Loucy (cell line): ENCODE measurements at regions not wholly inside any gene's neighbourhood (a gene's known extent, or its start where the extent isn't known, plus 50 kb on each side); places are given as distances from the start of the nearest gene placed in this dataset.

Source experiments
- H2AFZ ChIP-seq: fragments of 200-600 bp; sonication (generic); 2 replicates; pipeline ENCODE4 v1.6.0; 2016; ENCODE audit warnings: antibody characterized with exemption, mild to moderate bottlenecking, low read length, moderate library complexity
- H3F3A ChIP-seq: fragments of 200-600 bp; 2 replicates; pipeline ENCODE4 v1.6.0; 2016; ENCODE audit warnings: antibody characterized with exemption, low read depth, mild to moderate bottlenecking
- H3K27me3 ChIP-seq: fragments of 200-600 bp; sonication (generic); 2 replicates; pipeline ENCODE4 v1.6.1; 2014; ENCODE audit warnings: low read length, mild to moderate bottlenecking; ENCODE audit not compliant: insufficient read depth, poor library complexity, severe bottlenecking
- H3K36me3 ChIP-seq: fragments of 200-600 bp; sonication (generic); 2 replicates; pipeline ENCODE4 v1.6.1; 2016; ENCODE audit warnings: low read length; ENCODE audit not compliant: insufficient read depth
- H3K4me1 ChIP-seq: fragments of 200-600 bp; sonication (generic); 2 replicates; pipeline ENCODE4 v1.5.1; 2014; ENCODE audit warnings: low read length, mild to moderate bottlenecking; ENCODE audit not compliant: insufficient read depth, poor library complexity, severe bottlenecking
- H3K4me2 ChIP-seq: fragments of 200-600 bp; sonication (generic); 2 replicates; pipeline ENCODE4 v1.6.0; 2014; ENCODE audit warnings: antibody characterized with exemption, low read length, low read depth, mild to moderate bottlenecking; ENCODE audit not compliant: poor library complexity, severe bottlenecking
- H3K4me3 ChIP-seq: fragments of 200-600 bp; sonication (generic); 2 replicates; pipeline ENCODE4 v1.5.1; 2014; ENCODE audit warnings: low read length, mild to moderate bottlenecking, mixed read lengths; ENCODE audit not compliant: poor library complexity, severe bottlenecking
- H3K79me2 ChIP-seq: fragments of 200-600 bp; sonication (generic); 2 replicates; pipeline ENCODE4 v1.6.1; 2014; ENCODE audit warnings: low read length; ENCODE audit not compliant: insufficient read depth
- H3K9ac ChIP-seq: fragments of 200-600 bp; sonication (generic); 2 replicates; pipeline ENCODE4 v1.6.0; 2014; ENCODE audit warnings: mild to moderate bottlenecking, low read depth, low read length, moderate library complexity; ENCODE audit not compliant: poor library complexity, severe bottlenecking
- H3K9me2 ChIP-seq: fragments of 200-600 bp; sonication (generic); replicated peaks from 2 replicates; pipeline ENCODE4 v1.6.1; 2016; ENCODE audit warnings: low read depth, low read length, mixed read lengths
- H3K9me3 ChIP-seq: fragments of 200-600 bp; sonication (generic); 2 replicates; pipeline ENCODE4 v1.6.1; 2014; ENCODE audit warnings: mild to moderate bottlenecking, antibody characterized with exemption, low read length, low read depth; ENCODE audit not compliant: insufficient read depth
- H4K20me1 ChIP-seq: fragments of 200-600 bp; sonication (generic); 2 replicates; pipeline ENCODE4 v1.6.0; 2014; ENCODE audit warnings: antibody characterized with exemption, low read length, mild to moderate bottlenecking; ENCODE audit not compliant: insufficient read depth, poor library complexity, severe bottlenecking
- EZH2phosphoT487 ChIP-seq: fragments of 200-600 bp; IDR thresholded peaks from 2 replicates; pipeline ENCODE4 v1.6.1; 2018; ENCODE audit warnings: antibody characterized with exemption, mild to moderate bottlenecking, moderate library complexity, borderline replicate concordance
- TF ChIP-seq, protein P1 (sequence below): fragments of 200-600 bp; sonication (generic); conservative IDR thresholded peaks from 2 replicates; pipeline ENCODE4 v1.5.1; 2014; ENCODE audit warnings: mild to moderate bottlenecking, antibody characterized with exemption, low read length

DNA sequence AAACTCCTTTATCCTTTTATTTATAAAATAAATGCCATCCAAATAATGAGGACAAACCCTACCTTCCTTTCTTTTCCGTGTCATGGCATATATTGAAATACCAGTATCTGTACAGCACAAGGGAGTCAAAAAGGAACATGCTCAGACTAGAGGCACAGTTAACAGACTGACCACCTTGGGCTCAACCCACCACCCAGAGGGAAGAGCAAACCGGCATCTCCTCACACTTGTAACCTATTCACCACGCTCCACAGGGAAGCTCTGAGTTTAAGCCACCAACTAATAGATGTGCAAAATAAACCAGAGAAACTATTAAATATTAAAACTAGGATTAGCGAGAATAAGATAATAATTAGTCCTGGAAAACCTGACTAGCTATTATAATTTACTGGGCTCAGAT, 112.7 kb downstream of the SIPA1L2 start:
- Histone ChIP-seq H3K79me2 (0 out of 2 replicates have a peak, but pooled peaks cover 3% of the 10 kb centered on the region), H3K4me2 (no peak overlapping the region), H3K9me2 (no peaks in the 10 kb centered on the region), H3K9ac (no peak overlapping the region), H3K27me3 (no peaks in the 10 kb centered on the region), H4K20me1 (no peaks in the 10 kb centered on the region), H3K36me3 (peaks cover 21% of the 10 kb centered on the region; the same call in 1 of the 2 replicates), H3K9me3 (no peaks in the 10 kb centered on the region), H3F3A (no peaks in the 10 kb centered on the region), H3K4me3 (no peak overlapping the region), H2AFZ (no peak overlapping the region), H3K4me1 (no peaks in the 10 kb centered on the region)
- TF ChIP-seq, protein P1, sequence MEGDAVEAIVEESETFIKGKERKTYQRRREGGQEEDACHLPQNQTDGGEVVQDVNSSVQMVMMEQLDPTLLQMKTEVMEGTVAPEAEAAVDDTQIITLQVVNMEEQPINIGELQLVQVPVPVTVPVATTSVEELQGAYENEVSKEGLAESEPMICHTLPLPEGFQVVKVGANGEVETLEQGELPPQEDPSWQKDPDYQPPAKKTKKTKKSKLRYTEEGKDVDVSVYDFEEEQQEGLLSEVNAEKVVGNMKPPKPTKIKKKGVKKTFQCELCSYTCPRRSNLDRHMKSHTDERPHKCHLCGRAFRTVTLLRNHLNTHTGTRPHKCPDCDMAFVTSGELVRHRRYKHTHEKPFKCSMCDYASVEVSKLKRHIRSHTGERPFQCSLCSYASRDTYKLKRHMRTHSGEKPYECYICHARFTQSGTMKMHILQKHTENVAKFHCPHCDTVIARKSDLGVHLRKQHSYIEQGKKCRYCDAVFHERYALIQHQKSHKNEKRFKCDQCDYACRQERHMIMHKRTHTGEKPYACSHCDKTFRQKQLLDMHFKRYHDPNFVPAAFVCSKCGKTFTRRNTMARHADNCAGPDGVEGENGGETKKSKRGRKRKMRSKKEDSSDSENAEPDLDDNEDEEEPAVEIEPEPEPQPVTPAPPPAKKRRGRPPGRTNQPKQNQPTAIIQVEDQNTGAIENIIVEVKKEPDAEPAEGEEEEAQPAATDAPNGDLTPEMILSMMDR = no peak
- no peak for TF ChIP-seq EZH2phosphoT487

DNA sequence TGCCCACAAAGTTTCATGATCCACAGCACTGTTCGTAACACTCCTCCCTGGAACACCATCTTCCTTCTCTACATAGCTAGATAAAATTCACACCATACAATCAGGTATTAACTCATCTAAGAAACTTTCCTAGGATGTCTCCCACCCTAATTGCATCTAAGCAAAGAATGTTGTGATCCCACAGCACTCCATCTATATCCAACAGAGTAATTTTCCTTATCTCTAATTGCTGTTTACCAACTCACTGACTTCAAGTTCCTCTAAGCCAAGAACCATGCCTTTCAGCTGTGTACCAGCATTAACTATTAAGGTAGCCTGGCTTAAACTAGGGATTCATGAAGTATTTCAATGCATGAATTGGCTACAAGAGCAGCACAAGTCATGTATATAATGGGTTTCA, 114.2 kb downstream of the SIPA1L2 start:
- TF ChIP-seq, protein P1 = no peak
- no peak for TF ChIP-seq EZH2phosphoT487
- Histone ChIP-seq H2AFZ (no peak overlapping the region), H3K79me2 (peaks cover 8% of the 10 kb centered on the region; the same call in 1 of the 2 replicates), H3F3A (no peaks in the 10 kb centered on the region), H3K9ac (no peak overlapping the region), H3K36me3 (peaks cover 21% of the 10 kb centered on the region; the same call in 1 of the 2 replicates), H3K4me1 (peaks cover 10% of the 10 kb centered on the region), H4K20me1 (no peaks in the 10 kb centered on the region), H3K4me3 (no peak overlapping the region), H3K9me2 (no peaks in the 10 kb centered on the region), H3K27me3 (no peaks in the 10 kb centered on the region), H3K9me3 (no peaks in the 10 kb centered on the region), H3K4me2 (no peak overlapping the region)

DNA sequence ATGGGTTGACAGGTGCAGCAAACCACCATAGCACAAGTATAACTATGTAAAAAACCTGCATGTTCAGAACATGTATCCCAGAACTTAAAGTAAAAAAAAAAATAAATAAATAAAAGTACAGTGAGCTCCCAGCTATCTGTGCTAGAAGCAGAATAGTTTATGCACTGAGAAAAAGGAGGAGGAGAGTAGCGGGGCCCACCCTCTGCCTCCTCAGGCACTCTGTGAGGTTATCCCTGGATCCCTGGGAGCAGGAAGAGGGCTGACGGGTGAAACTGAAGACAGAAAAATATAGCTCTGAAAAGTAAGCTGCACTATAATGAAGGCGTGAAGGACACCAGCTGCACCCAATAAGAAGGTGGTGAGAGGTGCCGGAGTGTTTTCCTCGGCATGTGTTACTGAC, 117.2 kb downstream of the SIPA1L2 start:
- H3K4me2 ChIP-seq = no peak overlapping the region
- H3K36me3 ChIP-seq = peaks cover 21% of the 10 kb centered on the region; the same call in 1 of the 2 replicates

More for the DNA sequence above, 117.2 kb downstream of the SIPA1L2 start:
- Histone ChIP-seq H3K9ac (no peak overlapping the region), H3K79me2 (peaks cover 35% of the 10 kb centered on the region), H3K9me2 (no peaks in the 10 kb centered on the region), H3K27me3 (no peaks in the 10 kb centered on the region), H3K4me1 (peaks cover 25% of the 10 kb centered on the region), H4K20me1 (no peaks in the 10 kb centered on the region), H3F3A (no peaks in the 10 kb centered on the region), H2AFZ (no peak overlapping the region), H3K9me3 (no peaks in the 10 kb centered on the region), H3K4me3 (no peak overlapping the region)
- TF ChIP-seq, protein P1 = no peak
- TF ChIP-seq EZH2phosphoT487 = no peak
